Keratinocyte (primary cell): ENCODE measurements at regions not wholly inside any gene's neighbourhood (a gene's known extent, or its start where the extent isn't known, plus 50 kb on each side); places are given as distances from the start of the nearest gene placed in this dataset.

Experiments used
- CTCF ChIP-seq, 3 experiments: IDR thresholded peaks in 1 of 3; conservative IDR thresholded peaks in 1 of 3; optimal IDR thresholded peaks in 1 of 3; 2 replicates in 2 of 3; 3 replicates in 1 of 3; pipeline versions ENCODE3 to v1.5.1; 2011; ENCODE audit warnings: low read length in 3 of 3, mild to moderate bottlenecking in 3 of 3, moderate library complexity in 2 of 3, control low read depth in 1 of 3, inconsistent platforms in 1 of 3; ENCODE audit not compliant: insufficient read depth in 2 of 3; ENCODE audit errors: extremely low read depth in 1 of 3
- EZH2 ChIP-seq: IDR thresholded peaks from one replicate; pipeline ENCODE4 v1.6.1; 2012; ENCODE audit warnings: inconsistent platforms, mild to moderate bottlenecking, low read length, moderate library complexity

GRCh38 chr4:163017135-163017534 lies 149.6 kb downstream of the NAF1 start:
- TF ChIP-seq CTCF (optimal IDR thresholded peaks at IDR 0.05 in 1 of 3, IDR thresholded peaks at IDR 0.05 in 1 of 3, conservative IDR thresholded peaks at IDR 0.05 in 1 of 3; ENCODE audit: extremely low read depth in 1 of 3, insufficient read depth in 2 of 3, low read length in 3 of 3): no peak
- no peak for TF ChIP-seq EZH2
